Body of pancreas (tissue), 4 donors: ENCODE measurements at regions not wholly inside any gene's neighbourhood (a gene's known extent, or its start where the extent isn't known, plus 50 kb on each side); places are given as distances from the start of the nearest gene placed in this dataset.
A peak's percentile ranks its signal among the peaks of the same experiment; 100 is the strongest.

Experiments
- ATAC-seq: fragments of 150-250 bp; one replicate; pipeline ENCODE4 v1.9.1; 2016
- DNase-seq, 4 donors: peaks; one replicate each; pipeline ENCODE4 v3.0.0-alpha.2; 2019
- H3K27ac ChIP-seq, 4 donors: fragments of 200-600 bp; sonication (generic); 1 replicate in 3 of 4; 2 replicates in 1 of 4; pipeline versions ENCODE4 v1.5.1 to v1.6.1; 2016 to 2019; ENCODE audit warnings: mild to moderate bottlenecking in 1 of 4, mixed read lengths in 1 of 4, moderate library complexity in 1 of 4
- H3K27me3 ChIP-seq, 2 donors: fragments of 200-600 bp; sonication (generic); one replicate each; pipeline ENCODE4 v1.6.0; 2016; ENCODE audit warnings: mild to moderate bottlenecking in 1 of 2
- H3K36me3 ChIP-seq, 2 donors: fragments of 200-600 bp; sonication (generic); replicated peaks in 1 of 2; 2 replicates each; pipeline ENCODE4 v1.5.1; 2016; ENCODE audit warnings: low read depth in 2 of 2; ENCODE audit not compliant: insufficient read depth in 1 of 2
- H3K4me1 ChIP-seq: fragments of 200-600 bp; sonication (generic); one replicate; pipeline ENCODE4 v1.6.0; 2016
- H3K4me3 ChIP-seq, 2 donors: fragments of 200-600 bp; sonication (generic); 1 replicate in 1 of 2; 2 replicates in 1 of 2; pipeline ENCODE4 v1.5.1; 2016 to 2019
- H3K9me3 ChIP-seq, 3 donors: fragments of 200-600 bp; sonication (generic); 1 replicate in 2 of 3; 2 replicates in 1 of 3; pipeline ENCODE4 v1.5.1; 2016
- CTCF ChIP-seq, 7 experiments: fragments of 450-650 bp in 4 of 7; fragments of 200-600 bp in 3 of 7; sonication (generic) in 3 of 7; IDR thresholded peaks; one replicate each; pipeline ENCODE4 v1.5.1; 2016 to 2019; ENCODE audit warnings: antibody characterized with exemption in 7 of 7
- POLR2A ChIP-seq, 3 donors: fragments of 450-650 bp; IDR thresholded peaks; one replicate each; pipeline ENCODE4 v1.6.1; 2016; ENCODE audit warnings: antibody characterized with exemption in 3 of 3, mild to moderate bottlenecking in 2 of 3
- WGBS, 2 donors: methylation state at CpG; one replicate each; pipeline ENCODE4 v1.1.5; 2017; 5-methylcytosine and 5-hydroxymethylcytosine counted together
- intact Hi-C: fragments of 100-400 bp; cut with DNase I; formaldehyde crosslinking; loops from one replicate; pipeline ENCODE4 v1.15.1; 2023

GRCh38 chr17:77862890-77863813 is 95.4 kb upstream of the TNRC6C start:
- no peaks in the 10 kb centered on the region for H3K27me3 ChIP-seq
- WGBS, 2 donors: 70% methylated on average over 11 to 14 of the region's 14 CpGs
- ATAC-seq: no peak
- DNase-seq: no peak
- no peak overlapping the region for H3K4me3 ChIP-seq
- intact Hi-C loops: no loop called here
- H3K27ac ChIP-seq: no peak overlapping the region
- H3K9me3 ChIP-seq: no peaks in the 10 kb centered on the region
- no peaks in the 10 kb centered on the region for H3K4me1 ChIP-seq
- no peak for TF ChIP-seq CTCF (IDR thresholded peaks at IDR 0.05)
- TF ChIP-seq POLR2A (IDR thresholded peaks at IDR 0.05): no peak
- no peaks in the 10 kb centered on the region for H3K36me3 ChIP-seq

GRCh38 chr17:77863814-77864161 is 94.7 kb upstream of the TNRC6C start:
- DNase-seq: no peak
- no peak overlapping the region for H3K4me3 ChIP-seq
- H3K27me3 ChIP-seq: no peaks in the 10 kb centered on the region
- peak; percentile 25 for ATAC-seq
- intact Hi-C loops: no loop called here
- 50 to 53% methylated on average over 3 to 10 of the region's 12 CpGs for WGBS, 2 donors
- no peaks in the 10 kb centered on the region for H3K4me1 ChIP-seq
- H3K9me3 ChIP-seq: no peaks in the 10 kb centered on the region
- H3K36me3 ChIP-seq: no peaks in the 10 kb centered on the region
- TF ChIP-seq CTCF (IDR thresholded peaks at IDR 0.05): no peak
- no peak for TF ChIP-seq POLR2A (IDR thresholded peaks at IDR 0.05)
- H3K27ac ChIP-seq: no peak overlapping the region

GRCh38 chr17:77864234-77865111 is 94.0 kb upstream of the TNRC6C start:
- Histone ChIP-seq H3K4me1 (no peaks in the 10 kb centered on the region), H3K27ac (no peak overlapping the region), H3K9me3 (no peaks in the 10 kb centered on the region), H3K36me3 (no peaks in the 10 kb centered on the region), H3K27me3 (no peaks in the 10 kb centered on the region), H3K4me3 (no peak overlapping the region)
- ATAC-seq (no peak), DNase-seq (no peak)
- 40% methylated on average over 18 to 21 of the region's 21 CpGs for WGBS, 2 donors
- no peak for TF ChIP-seq CTCF (IDR thresholded peaks at IDR 0.05)
- TF ChIP-seq POLR2A (IDR thresholded peaks at IDR 0.05): no peak
- intact Hi-C loops: no loop called here

- Histone ChIP-seq H3K4me1 (no peaks in the 10 kb centered on the region), H3K9me3 (no peaks in the 10 kb centered on the region), H3K4me3 (no peak overlapping the region), H3K27ac (no peak overlapping the region), H3K36me3 (no peaks in the 10 kb centered on the region), H3K27me3 (no peaks in the 10 kb centered on the region)
- intact Hi-C loops: no loop called here
- DNase-seq (no peak), ATAC-seq (no peak)
- TF ChIP-seq CTCF (IDR thresholded peaks at IDR 0.05): no peak
- TF ChIP-seq POLR2A (IDR thresholded peaks at IDR 0.05): no peak
- 72 to 75% methylated on average over 13 to 21 of the region's 22 CpGs for WGBS, 2 donors
These were observed 93.3 kb upstream of the TNRC6C start for GRCh38 chr17:77865112-77865611.
